HL-60 (cell line): ENCODE measurements at regions not wholly inside any gene's neighbourhood (a gene's known extent, or its start where the extent isn't known, plus 50 kb on each side); places are given as distances from the start of the nearest gene placed in this dataset.

ENCODE experiments used
- DNase-seq, 2 experiments: peaks; one replicate each; pipeline ENCODE4 v3.0.0-alpha.2; 2010 to 2020; ENCODE audit warnings: low read depth in 1 of 2, low spot score in 1 of 2
- H3K27ac ChIP-seq: fragments of 250-450 bp; sonication (Bioruptor Pico); replicated peaks from 2 replicates; pipeline ENCODE4 v1.5.1; 2020; ENCODE audit warnings: mild to moderate bottlenecking, moderate library complexity
- H3K27me3 ChIP-seq: fragments of 250-450 bp; sonication (Bioruptor Pico); 2 replicates; pipeline ENCODE4 v1.5.1; 2021; ENCODE audit warnings: mild to moderate bottlenecking, moderate library complexity; ENCODE audit not compliant: insufficient read depth, poor library complexity, severe bottlenecking
- H3K4me3 ChIP-seq: replicated peaks from 2 replicates; pipeline ENCODE4 v1.5.1; 2011; ENCODE audit warnings: mild to moderate bottlenecking, control low read depth, low read length; ENCODE audit not compliant: insufficient read depth
- GABPA ChIP-seq: IDR thresholded peaks from 2 replicates; pipeline ENCODE4 v1.6.1; 2012; ENCODE audit warnings: low read depth
- POLR2AphosphoS5 ChIP-seq: IDR thresholded peaks from 2 replicates; pipeline ENCODE4 v1.6.1; 2012; ENCODE audit warnings: low read depth
- SPI1 ChIP-seq: IDR thresholded peaks from 2 replicates; pipeline ENCODE4 v1.6.1; 2012; ENCODE audit warnings: low read depth, mild to moderate bottlenecking, borderline replicate concordance
- TF ChIP-seq, protein P1 (sequence below): IDR thresholded peaks from 2 replicates; pipeline ENCODE4 v1.6.1; 2012; ENCODE audit warnings: low read depth; ENCODE audit not compliant: insufficient replicate concordance
- TF ChIP-seq, protein P2 (sequence below): IDR thresholded peaks from one replicate; pipeline ENCODE4 v1.5.1; 2011; ENCODE audit warnings: low read length, control low read depth, inconsistent platforms; ENCODE audit not compliant: insufficient read depth

DNA sequence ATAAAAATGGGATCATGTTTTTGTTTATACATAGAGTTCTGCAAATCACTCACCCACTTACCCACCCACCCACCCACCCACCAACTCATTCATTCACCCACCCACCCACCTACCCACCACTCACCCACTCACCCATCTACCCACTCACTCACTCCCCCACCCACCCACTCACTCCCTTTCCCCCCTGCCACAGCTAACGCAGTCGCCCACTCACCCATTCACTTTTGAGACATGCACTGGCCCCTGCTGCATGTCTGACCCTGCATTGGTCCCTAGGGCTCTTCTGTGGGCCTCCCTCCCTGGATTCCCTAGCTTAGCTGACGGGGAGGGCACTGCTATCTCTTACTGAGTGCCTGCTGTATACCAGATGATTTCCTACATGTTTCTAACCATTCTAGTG, 100.4 kb upstream of the CSF3R start:
- no peak for DNase-seq
- TF ChIP-seq GABPA (no peak), POLR2AphosphoS5 (no peak), SPI1 (no peak)
- TF ChIP-seq, protein P1, sequence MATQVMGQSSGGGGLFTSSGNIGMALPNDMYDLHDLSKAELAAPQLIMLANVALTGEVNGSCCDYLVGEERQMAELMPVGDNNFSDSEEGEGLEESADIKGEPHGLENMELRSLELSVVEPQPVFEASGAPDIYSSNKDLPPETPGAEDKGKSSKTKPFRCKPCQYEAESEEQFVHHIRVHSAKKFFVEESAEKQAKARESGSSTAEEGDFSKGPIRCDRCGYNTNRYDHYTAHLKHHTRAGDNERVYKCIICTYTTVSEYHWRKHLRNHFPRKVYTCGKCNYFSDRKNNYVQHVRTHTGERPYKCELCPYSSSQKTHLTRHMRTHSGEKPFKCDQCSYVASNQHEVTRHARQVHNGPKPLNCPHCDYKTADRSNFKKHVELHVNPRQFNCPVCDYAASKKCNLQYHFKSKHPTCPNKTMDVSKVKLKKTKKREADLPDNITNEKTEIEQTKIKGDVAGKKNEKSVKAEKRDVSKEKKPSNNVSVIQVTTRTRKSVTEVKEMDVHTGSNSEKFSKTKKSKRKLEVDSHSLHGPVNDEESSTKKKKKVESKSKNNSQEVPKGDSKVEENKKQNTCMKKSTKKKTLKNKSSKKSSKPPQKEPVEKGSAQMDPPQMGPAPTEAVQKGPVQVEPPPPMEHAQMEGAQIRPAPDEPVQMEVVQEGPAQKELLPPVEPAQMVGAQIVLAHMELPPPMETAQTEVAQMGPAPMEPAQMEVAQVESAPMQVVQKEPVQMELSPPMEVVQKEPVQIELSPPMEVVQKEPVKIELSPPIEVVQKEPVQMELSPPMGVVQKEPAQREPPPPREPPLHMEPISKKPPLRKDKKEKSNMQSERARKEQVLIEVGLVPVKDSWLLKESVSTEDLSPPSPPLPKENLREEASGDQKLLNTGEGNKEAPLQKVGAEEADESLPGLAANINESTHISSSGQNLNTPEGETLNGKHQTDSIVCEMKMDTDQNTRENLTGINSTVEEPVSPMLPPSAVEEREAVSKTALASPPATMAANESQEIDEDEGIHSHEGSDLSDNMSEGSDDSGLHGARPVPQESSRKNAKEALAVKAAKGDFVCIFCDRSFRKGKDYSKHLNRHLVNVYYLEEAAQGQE: no peak
- TF ChIP-seq, protein P2, sequence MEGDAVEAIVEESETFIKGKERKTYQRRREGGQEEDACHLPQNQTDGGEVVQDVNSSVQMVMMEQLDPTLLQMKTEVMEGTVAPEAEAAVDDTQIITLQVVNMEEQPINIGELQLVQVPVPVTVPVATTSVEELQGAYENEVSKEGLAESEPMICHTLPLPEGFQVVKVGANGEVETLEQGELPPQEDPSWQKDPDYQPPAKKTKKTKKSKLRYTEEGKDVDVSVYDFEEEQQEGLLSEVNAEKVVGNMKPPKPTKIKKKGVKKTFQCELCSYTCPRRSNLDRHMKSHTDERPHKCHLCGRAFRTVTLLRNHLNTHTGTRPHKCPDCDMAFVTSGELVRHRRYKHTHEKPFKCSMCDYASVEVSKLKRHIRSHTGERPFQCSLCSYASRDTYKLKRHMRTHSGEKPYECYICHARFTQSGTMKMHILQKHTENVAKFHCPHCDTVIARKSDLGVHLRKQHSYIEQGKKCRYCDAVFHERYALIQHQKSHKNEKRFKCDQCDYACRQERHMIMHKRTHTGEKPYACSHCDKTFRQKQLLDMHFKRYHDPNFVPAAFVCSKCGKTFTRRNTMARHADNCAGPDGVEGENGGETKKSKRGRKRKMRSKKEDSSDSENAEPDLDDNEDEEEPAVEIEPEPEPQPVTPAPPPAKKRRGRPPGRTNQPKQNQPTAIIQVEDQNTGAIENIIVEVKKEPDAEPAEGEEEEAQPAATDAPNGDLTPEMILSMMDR: no peak
- Histone ChIP-seq H3K4me3 (no peak overlapping the region), H3K27me3 (peaks cover 7% of the 10 kb centered on the region), H3K27ac (no peak overlapping the region)

DNA sequence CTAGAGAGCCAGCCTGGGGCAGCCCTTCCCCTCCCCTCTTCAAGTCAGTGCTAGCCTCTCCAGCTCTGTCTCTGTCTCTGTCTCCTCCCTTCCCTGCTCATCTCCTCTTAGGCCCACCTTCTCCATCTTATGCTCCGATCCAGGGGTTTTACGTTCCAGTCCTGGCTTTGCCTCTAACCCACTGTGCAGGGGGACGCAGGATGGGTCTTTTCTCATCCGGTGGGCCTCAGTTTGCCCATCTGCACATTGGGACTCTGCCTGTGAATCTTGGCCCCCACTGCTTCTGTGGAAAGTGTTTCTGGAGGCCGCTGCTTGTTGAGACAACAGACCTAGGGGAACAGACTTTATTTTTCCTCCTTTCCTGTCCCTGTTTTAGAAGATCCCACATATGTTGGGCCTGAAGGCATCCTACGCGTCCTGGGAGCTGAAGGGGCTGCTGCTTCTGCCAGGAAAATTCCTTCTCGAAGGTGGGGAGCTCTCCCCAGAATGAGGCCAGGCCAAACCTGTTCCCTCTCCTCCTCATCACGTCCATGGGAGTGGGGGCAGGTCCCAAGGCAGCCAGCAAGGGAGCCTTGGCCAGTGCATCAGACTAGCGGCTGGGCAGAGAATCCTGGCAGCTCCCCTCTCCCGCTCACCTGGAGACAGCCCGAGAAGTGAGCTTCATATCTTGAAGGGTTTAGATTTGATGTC, 99.5 kb upstream of the CSF3R start:
- Histone ChIP-seq H3K27me3 (peaks cover 7% of the 10 kb centered on the region), H3K4me3 (no peak overlapping the region), H3K27ac (no peak overlapping the region)
- TF ChIP-seq, protein P1: no peak
- TF ChIP-seq SPI1: no peak
- no peak for TF ChIP-seq POLR2AphosphoS5
- TF ChIP-seq GABPA: no peak
- TF ChIP-seq, protein P2: no peak
- no peak for DNase-seq

DNA sequence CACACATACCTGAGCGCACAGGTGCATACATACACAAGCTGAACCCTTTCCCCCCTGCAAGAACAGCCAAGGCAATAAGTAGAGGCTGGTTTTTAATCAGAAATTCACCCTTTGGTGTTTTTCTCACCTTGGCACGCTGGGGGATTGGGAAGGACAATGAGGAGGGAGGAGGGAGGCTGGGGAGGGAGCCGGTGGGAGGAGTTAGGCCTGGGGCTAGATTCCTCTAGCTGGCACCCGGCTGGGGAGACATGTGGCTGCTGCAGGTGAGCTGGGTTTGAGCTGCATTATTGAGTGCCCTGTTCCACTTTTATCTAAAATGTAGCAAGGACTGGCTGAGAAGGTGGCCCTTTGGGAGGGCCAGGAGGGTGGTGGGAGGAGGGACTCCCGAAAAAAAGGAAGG, 97.8 kb upstream of the CSF3R start:
- H3K4me3 ChIP-seq: no peak overlapping the region
- no peak for TF ChIP-seq POLR2AphosphoS5
- no peak for TF ChIP-seq SPI1
- TF ChIP-seq, protein P2: no peak
- TF ChIP-seq, protein P1: no peak
- DNase-seq: no peak
- no peak overlapping the region for H3K27ac ChIP-seq
- no peaks in the 10 kb centered on the region for H3K27me3 ChIP-seq
